Muscle of leg (tissue), 3 donors: ENCODE measurements at regions not wholly inside any gene's neighbourhood (a gene's known extent, or its start where the extent isn't known, plus 50 kb on each side); places are given as distances from the start of the nearest gene placed in this dataset.

Source experiments
- DNase-seq: peaks from one replicate; pipeline ENCODE4 v3.0.0; 2013
- H3K27ac ChIP-seq: one replicate; pipeline ENCODE4 v1.5.1; 2013; ENCODE audit warnings: mild to moderate bottlenecking, low read length, control low read depth
- H3K27me3 ChIP-seq: one replicate; pipeline ENCODE4 v1.6.1; 2013; ENCODE audit warnings: low read length; ENCODE audit not compliant: control insufficient read depth, insufficient read depth
- H3K36me3 ChIP-seq: one replicate; pipeline ENCODE4 v1.6.1; 2013; ENCODE audit warnings: low read length; ENCODE audit not compliant: control insufficient read depth, insufficient read depth
- H3K4me1 ChIP-seq: one replicate; pipeline ENCODE4 v1.6.1; 2013; ENCODE audit warnings: low read length; ENCODE audit not compliant: control insufficient read depth, insufficient read depth
- H3K4me3 ChIP-seq: one replicate; pipeline ENCODE4 v1.5.1; 2013; ENCODE audit warnings: low read length, control low read depth
- H3K9me3 ChIP-seq: replicated peaks from 2 replicates; pipeline ENCODE4 v1.6.1; 2013; ENCODE audit warnings: low read depth, low read length; ENCODE audit not compliant: control insufficient read depth
- WGBS: methylation state at CpG from one replicate; pipeline ENCODE4 v1.1.5; 2013; ENCODE audit warnings: missing lambda C conversion rate; ENCODE audit not compliant: insufficient coverage; 5-methylcytosine and 5-hydroxymethylcytosine counted together

DNA sequence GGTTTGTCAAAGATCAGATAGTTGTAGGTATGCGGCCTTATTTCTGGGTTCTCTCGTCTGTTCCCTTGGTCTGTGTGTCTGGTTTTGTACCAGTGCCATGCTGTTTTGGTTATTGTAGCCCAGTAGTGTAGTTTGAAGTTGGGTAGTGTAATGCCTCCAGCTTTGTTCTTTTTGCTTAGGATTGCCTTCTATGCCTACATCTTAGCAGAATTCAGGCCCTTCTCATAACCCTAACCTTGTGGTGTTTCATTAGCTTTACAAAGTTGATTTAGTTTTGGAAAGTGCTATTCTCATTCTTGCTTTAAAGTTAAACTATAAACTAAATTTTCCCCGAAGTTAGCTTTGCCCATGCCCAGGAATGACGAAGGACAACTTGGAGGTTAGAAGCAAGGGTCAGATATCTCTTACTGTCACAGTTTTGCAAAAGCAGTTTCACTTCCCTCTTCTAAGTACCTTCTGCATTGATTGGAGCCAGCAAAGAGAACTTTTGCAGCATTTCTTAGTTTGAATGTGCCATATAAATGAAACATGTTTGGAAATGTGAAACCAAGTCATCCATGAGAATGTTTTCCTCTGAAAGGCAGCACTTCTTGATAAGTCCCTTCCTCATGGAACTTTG, 274.3 kb upstream of the DMRT1 start:
- H3K4me1 ChIP-seq, result no peaks in the 10 kb centered on the region
- H3K27ac ChIP-seq, result no peak overlapping the region
- WGBS, result no CpG with 5 or more reads among the region's 4 CpGs

DNA sequence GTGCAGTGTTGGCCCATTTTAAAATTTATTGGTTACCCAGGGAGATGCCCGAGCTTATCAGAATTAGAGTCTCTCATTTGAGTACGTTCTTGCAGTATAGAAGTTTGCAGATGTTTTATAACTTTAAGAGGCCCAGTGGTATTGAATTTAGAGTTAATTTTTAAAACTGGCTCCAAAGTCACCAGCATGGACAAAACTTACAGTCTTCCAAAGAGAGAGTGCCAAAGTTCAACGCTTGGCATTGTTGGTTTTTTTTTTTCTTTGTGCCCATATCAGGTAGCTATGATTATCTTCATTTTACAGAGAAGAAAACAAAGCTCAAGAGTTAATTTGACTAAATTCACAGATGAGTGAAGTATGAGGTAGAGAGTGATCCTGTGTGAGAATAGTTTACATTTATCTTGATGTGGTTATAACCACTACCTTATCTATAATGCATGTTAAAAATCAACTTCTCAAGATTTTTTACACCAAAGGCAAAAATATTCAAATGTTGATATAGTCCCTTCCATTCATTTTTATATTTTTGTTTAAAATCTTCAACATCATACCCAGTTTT, 273.7 kb upstream of the DMRT1 start:
- Histone ChIP-seq H3K36me3 (no peaks in the 10 kb centered on the region), H3K27me3 (no peaks in the 10 kb centered on the region), H3K4me1 (no peaks in the 10 kb centered on the region), H3K9me3 (peaks cover 4% of the 10 kb centered on the region), H3K27ac (no peak overlapping the region), H3K4me3 (no peak overlapping the region)
- no peak for DNase-seq
- 68% methylated on average over 2 of the region's 3 CpGs for WGBS

More for the DNA sequence above, 274.3 kb upstream of the DMRT1 start:
- no peak for DNase-seq
- H3K27me3 ChIP-seq, result no peaks in the 10 kb centered on the region
- H3K4me3 ChIP-seq, result no peak overlapping the region
- H3K36me3 ChIP-seq, result no peaks in the 10 kb centered on the region
- H3K9me3 ChIP-seq, result peaks cover 4% of the 10 kb centered on the region

DNA sequence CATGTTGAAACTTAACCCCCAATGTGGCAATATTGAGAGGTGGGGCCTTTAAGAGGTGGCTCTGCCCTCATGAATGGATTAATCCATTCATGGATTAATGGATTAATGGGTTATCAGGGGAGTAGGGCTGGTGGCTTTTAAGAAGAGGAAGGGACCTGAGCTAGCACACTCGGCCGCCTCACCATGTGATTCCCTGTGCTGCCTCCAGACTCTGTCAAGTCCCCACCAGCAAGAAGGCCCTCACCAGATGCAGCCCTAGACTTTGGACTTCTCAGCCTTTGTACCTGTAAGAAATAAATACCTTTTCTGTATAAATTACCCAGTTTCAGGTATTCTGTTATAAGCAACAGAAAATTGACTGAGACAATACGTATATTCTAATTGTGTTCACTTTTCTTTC, 272.2 kb upstream of the DMRT1 start:
- 100% methylated on average over 1 of the region's 3 CpGs for WGBS
- H3K4me1 ChIP-seq, result no peaks in the 10 kb centered on the region
- no peaks in the 10 kb centered on the region for H3K27me3 ChIP-seq
- no peak overlapping the region for H3K4me3 ChIP-seq
- no peak for DNase-seq
- no peak overlapping the region for H3K27ac ChIP-seq
- no peaks in the 10 kb centered on the region for H3K36me3 ChIP-seq
- H3K9me3 ChIP-seq, result peaks cover 4% of the 10 kb centered on the region

DNA sequence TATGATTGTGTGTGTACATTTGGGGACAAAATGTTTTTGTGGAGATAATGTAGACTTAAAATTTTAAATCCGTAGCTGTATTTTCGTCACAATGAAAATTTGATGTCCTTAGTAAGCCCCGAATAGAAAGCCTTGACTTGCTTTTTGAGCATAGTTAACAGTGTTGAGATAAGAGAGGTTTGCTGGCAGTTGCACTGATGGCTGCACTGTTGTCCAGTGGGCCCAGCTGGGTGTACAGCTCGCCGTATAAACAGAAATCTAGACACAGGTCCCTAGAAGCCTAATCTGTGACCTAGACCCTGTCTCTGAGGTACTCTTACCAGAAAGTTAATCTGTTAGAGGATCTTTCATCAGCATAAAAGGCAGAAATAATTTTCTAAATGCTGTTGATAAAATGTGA, 271.3 kb upstream of the DMRT1 start:
- H3K36me3 ChIP-seq, result no peaks in the 10 kb centered on the region
- H3K27ac ChIP-seq, result no peak overlapping the region

GRCh38 chr9:571066-571465, 270.4 kb upstream of the DMRT1 start:
- WGBS, result 80% methylated on average over 1 of the region's 3 CpGs
- no peak for DNase-seq
- no peak overlapping the region for H3K27ac ChIP-seq

More for the DNA sequence above, 271.3 kb upstream of the DMRT1 start:
- H3K4me1 ChIP-seq, result no peaks in the 10 kb centered on the region
- H3K9me3 ChIP-seq, result peaks cover 4% of the 10 kb centered on the region
- WGBS, result 76% methylated on average over 3 of the region's 5 CpGs
- DNase-seq, result no peak
- no peak overlapping the region for H3K4me3 ChIP-seq
- H3K27me3 ChIP-seq, result no peaks in the 10 kb centered on the region

DNA sequence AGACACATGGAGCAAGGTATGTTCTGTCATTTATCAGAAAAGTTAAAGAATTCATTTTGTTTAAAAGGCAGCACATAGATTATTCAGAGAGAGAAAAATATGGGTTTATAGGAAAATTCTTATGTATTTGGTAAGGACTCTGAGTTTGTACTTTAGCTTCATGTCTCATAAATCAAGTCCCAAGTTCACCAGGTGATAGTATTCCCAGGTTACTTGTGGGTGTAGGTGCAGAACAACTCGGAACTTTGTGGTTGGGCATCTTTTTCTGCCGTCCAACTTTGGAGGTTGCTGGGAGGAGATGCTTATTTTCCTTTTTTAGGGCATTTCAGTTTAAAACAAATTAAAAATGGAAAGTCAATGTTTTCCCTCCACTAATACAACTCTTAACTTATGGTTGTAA, 269.8 kb upstream of the DMRT1 start:
- no peak overlapping the region for H3K4me3 ChIP-seq
- peaks cover 4% of the 10 kb centered on the region for H3K9me3 ChIP-seq
- no peak overlapping the region for H3K27ac ChIP-seq
- H3K36me3 ChIP-seq, result no peaks in the 10 kb centered on the region
- no CpG with 5 or more reads among the region's 2 CpGs for WGBS
- H3K27me3 ChIP-seq, result no peaks in the 10 kb centered on the region
- no peaks in the 10 kb centered on the region for H3K4me1 ChIP-seq
- no peak for DNase-seq

More at GRCh38 chr9:571066-571465, 270.4 kb upstream of the DMRT1 start:
- Histone ChIP-seq H3K36me3 (no peaks in the 10 kb centered on the region), H3K4me3 (no peak overlapping the region), H3K4me1 (no peaks in the 10 kb centered on the region), H3K27me3 (no peaks in the 10 kb centered on the region), H3K9me3 (peaks cover 4% of the 10 kb centered on the region)

DNA sequence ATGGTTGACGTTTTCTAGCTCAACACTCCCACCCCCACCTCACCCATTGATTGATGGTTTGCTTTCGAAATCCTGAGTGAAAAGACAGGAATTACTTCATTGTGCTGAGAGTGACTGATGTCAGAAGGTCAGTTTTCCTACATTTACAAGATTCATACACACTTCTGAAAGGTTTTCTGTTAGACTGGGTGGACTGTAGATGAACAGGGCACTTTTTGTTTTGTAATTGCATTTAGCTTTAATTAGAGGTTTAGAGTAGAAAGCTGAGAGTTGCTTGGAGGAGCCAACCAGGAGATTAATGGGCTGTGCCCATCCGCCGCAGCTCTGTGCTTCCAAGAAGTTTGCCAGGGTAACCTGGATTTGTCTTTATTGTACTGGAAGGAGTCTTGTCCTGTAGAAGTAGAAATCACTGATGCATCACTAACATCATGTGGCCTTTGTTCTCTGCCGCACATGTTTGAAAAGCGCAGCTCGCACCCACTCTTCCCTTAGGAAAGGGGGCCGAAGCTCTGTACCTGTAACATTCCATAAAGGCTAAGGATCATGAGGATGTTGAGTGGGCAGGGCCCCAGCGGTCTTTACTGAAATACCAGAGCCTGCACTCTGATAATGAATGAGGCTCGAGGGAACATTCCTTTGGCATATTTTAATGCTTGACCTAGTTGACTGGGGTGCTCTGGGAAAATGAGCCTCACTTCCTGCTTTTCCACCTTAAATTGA, 267.6 kb upstream of the DMRT1 start:
- H3K27ac ChIP-seq, result no peak overlapping the region
- 67% methylated on average over 3 of the region's 10 CpGs for WGBS
- H3K27me3 ChIP-seq, result no peaks in the 10 kb centered on the region
- no peaks in the 10 kb centered on the region for H3K4me1 ChIP-seq
- H3K36me3 ChIP-seq, result no peaks in the 10 kb centered on the region
- DNase-seq, result no peak
- H3K9me3 ChIP-seq, result no peaks in the 10 kb centered on the region
- H3K4me3 ChIP-seq, result no peak overlapping the region

DNA sequence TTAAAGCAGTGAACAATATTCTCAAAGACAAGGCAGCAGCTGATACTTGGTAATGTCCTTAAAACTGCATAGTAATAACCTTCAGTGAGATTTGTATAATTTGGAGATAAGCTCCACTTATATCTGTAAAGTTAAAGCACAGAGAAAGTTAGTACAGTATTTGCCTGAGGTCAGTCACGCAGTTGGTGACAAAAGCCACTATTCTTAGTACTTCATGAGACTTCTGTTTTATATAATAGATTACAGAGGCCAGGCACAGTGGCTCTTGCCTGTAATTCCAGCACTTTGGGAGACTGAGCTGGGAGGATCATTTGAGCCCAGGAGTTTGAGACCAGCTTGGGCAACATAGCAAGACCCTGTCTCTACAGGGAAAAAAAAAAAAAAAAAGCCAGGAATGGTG, 266.4 kb upstream of the DMRT1 start:
- Histone ChIP-seq H3K4me3 (no peak overlapping the region), H3K27ac (no peak overlapping the region), H3K36me3 (no peaks in the 10 kb centered on the region), H3K27me3 (no peaks in the 10 kb centered on the region), H3K4me1 (no peaks in the 10 kb centered on the region), H3K9me3 (no peaks in the 10 kb centered on the region)
- WGBS, result no CpG with 5 or more reads among the region's 1 CpG
- DNase-seq, result no peak

DNA sequence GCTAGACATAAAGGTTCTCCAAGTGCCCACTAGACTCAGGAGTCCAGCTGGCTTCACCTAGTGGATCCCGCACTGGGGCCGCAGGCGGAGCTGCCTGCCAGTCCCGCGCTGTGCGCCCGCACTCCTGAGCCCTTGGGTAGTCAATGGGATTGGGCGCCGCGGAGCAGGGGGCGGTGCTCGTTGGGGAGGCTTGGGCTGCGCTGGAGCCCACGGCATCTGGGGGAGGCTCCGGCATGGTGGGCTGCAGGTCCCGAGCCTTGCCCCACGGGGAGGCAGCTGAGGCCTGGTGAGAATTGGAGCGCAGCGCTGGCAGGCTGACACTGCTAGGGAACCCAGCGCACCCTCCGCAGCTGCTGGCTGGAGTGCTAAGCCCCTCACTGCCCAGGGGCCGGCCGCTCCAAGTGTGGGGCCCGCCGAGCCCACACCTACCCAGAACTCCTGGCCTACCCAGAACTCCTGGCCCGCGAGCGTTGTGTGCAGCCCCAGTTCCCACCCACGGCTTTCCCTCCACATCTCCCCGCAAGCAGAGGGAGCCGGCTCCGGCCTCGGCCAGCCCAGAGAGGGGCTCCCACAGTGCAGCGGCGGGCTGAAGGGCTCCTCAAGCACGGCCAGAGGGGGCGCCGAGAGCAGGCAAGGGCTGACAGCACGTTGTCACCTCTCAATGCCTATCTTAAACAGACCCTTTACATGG, 260.7 kb upstream of the DMRT1 start:
- Histone ChIP-seq H3K4me3 (no peak overlapping the region), H3K9me3 (no peaks in the 10 kb centered on the region), H3K27ac (no peak overlapping the region), H3K36me3 (no peaks in the 10 kb centered on the region), H3K4me1 (no peaks in the 10 kb centered on the region), H3K27me3 (no peaks in the 10 kb centered on the region)
- WGBS, result 97% methylated on average over 32 of the region's 39 CpGs
- no peak for DNase-seq
